ENCODE measurements at regions not wholly inside any gene's neighbourhood (a gene's known extent, or its start where the extent isn't known, plus 50 kb on each side); places are given as distances from the start of the nearest gene placed in this dataset.

DNA sequence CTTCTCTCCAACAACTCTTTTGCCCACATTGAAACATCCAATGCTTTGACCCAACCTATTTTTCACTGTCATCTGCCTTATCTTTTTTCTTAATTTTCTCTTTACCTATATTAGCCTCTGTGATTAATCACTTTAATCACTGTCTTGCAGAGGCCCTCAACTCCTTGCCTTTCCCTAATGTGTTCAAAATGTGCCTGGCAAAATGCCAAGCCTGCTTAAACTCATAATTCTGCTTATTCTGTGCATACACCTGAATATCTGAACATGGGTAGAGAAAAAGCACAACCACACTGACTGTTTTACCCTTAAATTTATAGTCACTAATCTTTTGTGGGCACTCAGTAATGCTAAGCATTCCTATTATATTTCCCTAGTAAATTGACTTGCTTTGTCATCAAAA, 63.0 kb upstream of the GALNT13 start:
- TF ChIP-seq, protein P1, sequence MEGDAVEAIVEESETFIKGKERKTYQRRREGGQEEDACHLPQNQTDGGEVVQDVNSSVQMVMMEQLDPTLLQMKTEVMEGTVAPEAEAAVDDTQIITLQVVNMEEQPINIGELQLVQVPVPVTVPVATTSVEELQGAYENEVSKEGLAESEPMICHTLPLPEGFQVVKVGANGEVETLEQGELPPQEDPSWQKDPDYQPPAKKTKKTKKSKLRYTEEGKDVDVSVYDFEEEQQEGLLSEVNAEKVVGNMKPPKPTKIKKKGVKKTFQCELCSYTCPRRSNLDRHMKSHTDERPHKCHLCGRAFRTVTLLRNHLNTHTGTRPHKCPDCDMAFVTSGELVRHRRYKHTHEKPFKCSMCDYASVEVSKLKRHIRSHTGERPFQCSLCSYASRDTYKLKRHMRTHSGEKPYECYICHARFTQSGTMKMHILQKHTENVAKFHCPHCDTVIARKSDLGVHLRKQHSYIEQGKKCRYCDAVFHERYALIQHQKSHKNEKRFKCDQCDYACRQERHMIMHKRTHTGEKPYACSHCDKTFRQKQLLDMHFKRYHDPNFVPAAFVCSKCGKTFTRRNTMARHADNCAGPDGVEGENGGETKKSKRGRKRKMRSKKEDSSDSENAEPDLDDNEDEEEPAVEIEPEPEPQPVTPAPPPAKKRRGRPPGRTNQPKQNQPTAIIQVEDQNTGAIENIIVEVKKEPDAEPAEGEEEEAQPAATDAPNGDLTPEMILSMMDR (IDR thresholded peaks at IDR 0.05; ENCODE audit: low read depth, low read length, poor library complexity, severe bottlenecking): no peak
- no peak for TF ChIP-seq EZH2phosphoT487 (IDR thresholded peaks at IDR 0.05; ENCODE audit: borderline replicate concordance, low read length)
